ENCODE measurements at regions not wholly inside any gene's neighbourhood (a gene's known extent, or its start where the extent isn't known, plus 50 kb on each side); places are given as distances from the start of the nearest gene placed in this dataset.

DNA sequence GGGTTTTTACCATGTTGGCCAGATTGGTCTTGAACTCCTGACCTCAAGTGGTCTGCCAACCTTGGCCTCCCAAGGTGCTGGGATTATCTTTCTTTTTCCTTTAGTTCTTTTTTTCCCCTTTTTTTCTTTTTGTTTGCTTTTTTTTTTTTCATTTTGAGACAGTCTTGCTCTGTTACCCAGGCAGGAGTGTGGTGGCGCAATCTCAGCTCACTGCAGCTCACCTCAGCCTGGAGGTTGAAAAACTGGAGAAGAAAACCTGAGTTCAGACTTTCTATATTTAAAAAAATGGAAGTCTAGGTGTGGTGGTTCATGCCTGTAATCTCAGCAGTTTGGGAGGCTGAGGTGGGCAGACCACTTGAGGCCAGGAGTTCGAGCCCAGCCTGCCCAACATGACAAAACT is 181.1 kb upstream of the HS3ST1 start:
- in situ Hi-C loops (cut with MboI; ENCODE audit: low sequenced_read_pairs in 4 of 4), result no loop called here
- intact Hi-C loops (cut with DNase I; ENCODE audit: low total_unique reads), result no loop called here
- Histone ChIP-seq H3K4me1 (no peaks in the 10 kb centered on the region), H3K36me3 (no peaks in the 10 kb centered on the region), H3K9me3 (no peaks in the 10 kb centered on the region), H3K27ac (no peak overlapping the region), H3K4me3 (no peak overlapping the region), H3K27me3 (no peaks in the 10 kb centered on the region)
- DNase-seq (no peak), ATAC-seq (no peak)
- no peak for TF ChIP-seq POLR2A (IDR thresholded peaks at IDR 0.05)
- TF ChIP-seq, protein P1, sequence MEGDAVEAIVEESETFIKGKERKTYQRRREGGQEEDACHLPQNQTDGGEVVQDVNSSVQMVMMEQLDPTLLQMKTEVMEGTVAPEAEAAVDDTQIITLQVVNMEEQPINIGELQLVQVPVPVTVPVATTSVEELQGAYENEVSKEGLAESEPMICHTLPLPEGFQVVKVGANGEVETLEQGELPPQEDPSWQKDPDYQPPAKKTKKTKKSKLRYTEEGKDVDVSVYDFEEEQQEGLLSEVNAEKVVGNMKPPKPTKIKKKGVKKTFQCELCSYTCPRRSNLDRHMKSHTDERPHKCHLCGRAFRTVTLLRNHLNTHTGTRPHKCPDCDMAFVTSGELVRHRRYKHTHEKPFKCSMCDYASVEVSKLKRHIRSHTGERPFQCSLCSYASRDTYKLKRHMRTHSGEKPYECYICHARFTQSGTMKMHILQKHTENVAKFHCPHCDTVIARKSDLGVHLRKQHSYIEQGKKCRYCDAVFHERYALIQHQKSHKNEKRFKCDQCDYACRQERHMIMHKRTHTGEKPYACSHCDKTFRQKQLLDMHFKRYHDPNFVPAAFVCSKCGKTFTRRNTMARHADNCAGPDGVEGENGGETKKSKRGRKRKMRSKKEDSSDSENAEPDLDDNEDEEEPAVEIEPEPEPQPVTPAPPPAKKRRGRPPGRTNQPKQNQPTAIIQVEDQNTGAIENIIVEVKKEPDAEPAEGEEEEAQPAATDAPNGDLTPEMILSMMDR (IDR thresholded peaks at IDR 0.05 in 4 of 5, conservative IDR thresholded peaks at IDR 0.05 in 1 of 5), result no peak

DNA sequence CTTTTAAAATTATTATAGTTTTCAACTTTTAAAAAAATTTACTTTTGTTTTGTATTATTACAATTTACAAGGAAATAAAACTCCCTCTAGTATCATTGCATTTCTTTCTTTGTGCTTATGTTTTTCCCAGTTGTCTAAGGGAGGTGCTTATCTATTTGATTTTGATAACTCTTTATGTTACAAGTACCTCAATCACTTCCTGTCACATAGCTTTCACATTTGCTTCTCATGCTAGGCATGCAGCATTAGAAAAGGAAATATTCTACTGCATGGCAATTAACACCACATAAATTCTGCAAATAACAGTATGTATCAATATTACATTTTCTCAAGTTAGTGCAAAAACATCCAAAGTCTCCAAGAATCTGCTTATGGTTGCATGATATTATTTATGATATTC is 180.3 kb upstream of the HS3ST1 start:
- Histone ChIP-seq H3K4me3 (no peak overlapping the region), H3K27ac (no peak overlapping the region), H3K36me3 (no peaks in the 10 kb centered on the region), H3K9me3 (no peaks in the 10 kb centered on the region), H3K4me1 (no peaks in the 10 kb centered on the region), H3K27me3 (no peaks in the 10 kb centered on the region)
- in situ Hi-C loops (cut with MboI; ENCODE audit: low sequenced_read_pairs in 4 of 4), result no loop called here
- TF ChIP-seq POLR2A (IDR thresholded peaks at IDR 0.05), result no peak
- TF ChIP-seq, protein P1 (IDR thresholded peaks at IDR 0.05 in 4 of 5, conservative IDR thresholded peaks at IDR 0.05 in 1 of 5), result no peak
- DNase-seq (no peak), ATAC-seq (no peak)
- intact Hi-C loops (cut with DNase I; ENCODE audit: low total_unique reads), result no loop called here

DNA sequence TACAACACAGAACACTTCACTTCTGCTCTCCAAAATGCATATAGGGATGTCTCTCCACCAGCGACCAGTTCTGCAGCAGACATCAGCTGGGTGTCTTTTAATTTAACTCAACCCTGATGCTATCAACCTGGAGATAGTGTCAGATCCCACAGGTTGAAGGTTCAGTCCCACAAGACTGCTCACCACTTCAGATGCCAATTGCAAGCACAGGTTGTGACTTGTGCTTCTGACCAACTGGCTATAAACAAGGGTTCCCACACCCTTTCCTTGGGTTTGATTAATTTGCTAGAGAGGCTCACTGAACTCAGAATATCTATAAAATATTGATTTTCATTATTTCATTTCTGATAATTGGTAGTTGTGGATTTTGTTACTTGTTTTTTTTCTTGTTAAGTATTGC is 177.4 kb upstream of the HS3ST1 start:
- Histone ChIP-seq H3K27me3 (no peaks in the 10 kb centered on the region), H3K36me3 (no peaks in the 10 kb centered on the region), H3K4me3 (no peak overlapping the region), H3K9me3 (no peaks in the 10 kb centered on the region), H3K4me1 (no peaks in the 10 kb centered on the region), H3K27ac (no peak overlapping the region)
- no peak for DNase-seq
- in situ Hi-C loops (cut with MboI; ENCODE audit: low sequenced_read_pairs in 4 of 4) (no loop called here), intact Hi-C loops (cut with DNase I; ENCODE audit: low total_unique reads) (no loop called here)
- ATAC-seq, result no peak
- TF ChIP-seq POLR2A (IDR thresholded peaks at IDR 0.05), result no peak

DNA sequence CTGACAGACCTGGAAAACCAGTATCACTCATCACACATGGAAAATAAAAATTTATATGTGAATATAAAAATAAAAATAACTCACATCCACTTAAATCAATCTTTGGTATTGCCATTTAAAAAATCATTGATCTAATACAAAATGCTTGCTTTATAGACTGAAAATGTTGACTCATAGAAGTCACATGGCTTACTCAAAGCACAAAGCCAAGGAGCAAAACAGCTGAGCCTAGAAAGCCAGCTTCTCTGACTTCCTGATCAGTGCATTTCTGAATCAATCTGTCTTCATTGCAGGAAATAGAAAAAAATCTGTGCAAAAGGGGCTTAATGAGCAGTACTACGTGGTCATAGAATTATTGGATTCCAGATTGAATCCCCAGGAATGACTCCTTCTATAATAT is 176.9 kb upstream of the HS3ST1 start:
- TF ChIP-seq, protein P1 (IDR thresholded peaks at IDR 0.05 in 4 of 5, conservative IDR thresholded peaks at IDR 0.05 in 1 of 5), result no peak
- no peak for TF ChIP-seq POLR2A (IDR thresholded peaks at IDR 0.05)
- Histone ChIP-seq H3K4me1 (no peaks in the 10 kb centered on the region), H3K36me3 (no peaks in the 10 kb centered on the region), H3K4me3 (no peak overlapping the region), H3K27ac (no peak overlapping the region), H3K27me3 (no peaks in the 10 kb centered on the region), H3K9me3 (no peaks in the 10 kb centered on the region)
- intact Hi-C loops (cut with DNase I; ENCODE audit: low total_unique reads), result no loop called here
- in situ Hi-C loops (cut with MboI; ENCODE audit: low sequenced_read_pairs in 4 of 4), result no loop called here
- ATAC-seq (no peak), DNase-seq (no peak)

DNA sequence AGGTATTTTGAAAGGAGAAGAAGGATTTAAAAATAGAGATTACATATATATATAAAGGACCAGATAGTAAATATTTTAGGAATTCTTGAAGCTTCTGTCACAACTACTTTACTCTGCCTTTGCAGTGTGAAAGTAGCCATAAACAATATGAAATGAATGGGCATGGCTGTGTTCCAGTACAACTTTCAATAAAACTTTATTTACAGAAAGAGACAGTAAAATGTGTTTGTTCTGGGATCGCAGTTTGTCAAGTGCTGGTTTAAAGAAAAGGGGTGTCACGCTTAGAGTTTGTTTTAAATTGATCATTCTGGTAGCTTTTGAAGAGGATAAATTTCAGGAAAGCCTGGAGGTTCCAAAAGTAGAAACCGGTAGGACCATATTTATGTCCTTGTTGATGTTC is 176.1 kb upstream of the HS3ST1 start:
- H3K9me3 ChIP-seq, result no peaks in the 10 kb centered on the region
- H3K27ac ChIP-seq, result no peak overlapping the region
- no peak for TF ChIP-seq POLR2A (IDR thresholded peaks at IDR 0.05)
- TF ChIP-seq, protein P1 (IDR thresholded peaks at IDR 0.05 in 4 of 5, conservative IDR thresholded peaks at IDR 0.05 in 1 of 5), result no peak
- in situ Hi-C loops (cut with MboI; ENCODE audit: low sequenced_read_pairs in 4 of 4) (no loop called here), intact Hi-C loops (cut with DNase I; ENCODE audit: low total_unique reads) (no loop called here)
- DNase-seq (no peak), ATAC-seq (no peak)
- H3K36me3 ChIP-seq, result no peaks in the 10 kb centered on the region
- H3K4me3 ChIP-seq, result no peak overlapping the region
- no peaks in the 10 kb centered on the region for H3K4me1 ChIP-seq
- H3K27me3 ChIP-seq, result no peaks in the 10 kb centered on the region
